Vagina (tissue), 2 donors: ENCODE measurements at regions not wholly inside any gene's neighbourhood (a gene's known extent, or its start where the extent isn't known, plus 50 kb on each side); places are given as distances from the start of the nearest gene placed in this dataset.

Experiments used
- POLR2A ChIP-seq, 2 donors: fragments of 450-650 bp; IDR thresholded peaks; one replicate each; pipeline ENCODE4 v1.6.1; 2017; ENCODE audit warnings: antibody characterized with exemption in 2 of 2, mild to moderate bottlenecking in 2 of 2, moderate library complexity in 2 of 2
- TF ChIP-seq, protein P1 (sequence below), 3 experiments: fragments of 450-650 bp in 2 of 3; fragments of 200-600 bp in 1 of 3; sonication (generic) in 1 of 3; IDR thresholded peaks; one replicate each; pipeline ENCODE4 v1.5.1; 2017 to 2019; ENCODE audit warnings: antibody characterized with exemption in 3 of 3, mild to moderate bottlenecking in 2 of 3, moderate library complexity in 2 of 3

DNA sequence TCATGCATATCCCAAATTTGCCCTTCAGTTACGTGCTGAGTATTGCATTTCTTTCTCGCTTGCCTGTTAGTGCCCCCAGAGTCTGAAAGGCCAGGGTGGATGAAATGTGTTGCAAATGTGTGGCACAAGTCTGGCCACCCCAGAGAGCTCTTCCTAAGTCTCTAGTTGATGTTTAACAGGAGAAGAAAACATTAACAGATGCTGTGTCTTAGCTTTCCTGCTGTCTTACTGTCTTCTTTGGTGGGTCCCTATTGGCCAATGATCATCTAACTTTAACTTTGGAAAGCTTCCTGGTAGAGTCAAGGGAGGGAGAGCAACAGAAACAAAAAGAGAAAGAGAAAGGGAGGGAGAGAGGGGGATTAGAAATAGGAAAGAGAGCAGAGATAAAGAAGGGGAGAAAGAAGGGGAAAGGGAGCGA is 76.7 kb upstream of the P3H2 start:
- TF ChIP-seq, protein P1, sequence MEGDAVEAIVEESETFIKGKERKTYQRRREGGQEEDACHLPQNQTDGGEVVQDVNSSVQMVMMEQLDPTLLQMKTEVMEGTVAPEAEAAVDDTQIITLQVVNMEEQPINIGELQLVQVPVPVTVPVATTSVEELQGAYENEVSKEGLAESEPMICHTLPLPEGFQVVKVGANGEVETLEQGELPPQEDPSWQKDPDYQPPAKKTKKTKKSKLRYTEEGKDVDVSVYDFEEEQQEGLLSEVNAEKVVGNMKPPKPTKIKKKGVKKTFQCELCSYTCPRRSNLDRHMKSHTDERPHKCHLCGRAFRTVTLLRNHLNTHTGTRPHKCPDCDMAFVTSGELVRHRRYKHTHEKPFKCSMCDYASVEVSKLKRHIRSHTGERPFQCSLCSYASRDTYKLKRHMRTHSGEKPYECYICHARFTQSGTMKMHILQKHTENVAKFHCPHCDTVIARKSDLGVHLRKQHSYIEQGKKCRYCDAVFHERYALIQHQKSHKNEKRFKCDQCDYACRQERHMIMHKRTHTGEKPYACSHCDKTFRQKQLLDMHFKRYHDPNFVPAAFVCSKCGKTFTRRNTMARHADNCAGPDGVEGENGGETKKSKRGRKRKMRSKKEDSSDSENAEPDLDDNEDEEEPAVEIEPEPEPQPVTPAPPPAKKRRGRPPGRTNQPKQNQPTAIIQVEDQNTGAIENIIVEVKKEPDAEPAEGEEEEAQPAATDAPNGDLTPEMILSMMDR (IDR thresholded peaks at IDR 0.05), result no peak
- TF ChIP-seq POLR2A (IDR thresholded peaks at IDR 0.05), result no peak
